Fibroblast of lung (primary cell): ENCODE measurements at regions not wholly inside any gene's neighbourhood (a gene's known extent, or its start where the extent isn't known, plus 50 kb on each side); places are given as distances from the start of the nearest gene placed in this dataset.

ENCODE experiments used
- DNase-seq, 2 donors: peaks; one replicate each; pipeline versions ENCODE4 v3.0.0 to v3.0.0-alpha.2; 2010; ENCODE audit warnings: low read depth in 2 of 2
- H2AFZ ChIP-seq: 2 replicates; pipeline ENCODE4 v1.5.1; 2012; ENCODE audit warnings: low read length, control low read depth, inconsistent platforms
- H3K27ac ChIP-seq: 2 replicates; pipeline ENCODE4 v1.5.1; 2011; ENCODE audit warnings: low read length, control low read depth; ENCODE audit not compliant: insufficient read depth
- H3K27me3 ChIP-seq: 2 replicates; pipeline ENCODE4 v1.5.1; 2011; ENCODE audit warnings: mild to moderate bottlenecking, low read length; ENCODE audit not compliant: control insufficient read depth, insufficient read depth
- H3K36me3 ChIP-seq: 2 replicates; pipeline ENCODE4 v1.5.1; 2011; ENCODE audit warnings: low read length; ENCODE audit not compliant: control insufficient read depth, insufficient read depth
- H3K4me1 ChIP-seq: 2 replicates; pipeline ENCODE4 v1.5.1; 2011; ENCODE audit warnings: low read length; ENCODE audit not compliant: control insufficient read depth, insufficient read depth; ENCODE audit errors: extremely low read depth
- H3K4me2 ChIP-seq: 2 replicates; pipeline ENCODE4 v1.5.1; 2011; ENCODE audit warnings: low read length, control low read depth; ENCODE audit not compliant: insufficient read depth; ENCODE audit errors: extremely low read depth
- H3K4me3 ChIP-seq, 4 experiments: fragments of 200-600 bp in 1 of 4; sonication (generic) in 1 of 4; replicated peaks in 1 of 4; 2 replicates each; pipeline ENCODE4 v1.5.1; 2011 to 2016; ENCODE audit warnings: low read length in 4 of 4, low read depth in 3 of 4, mild to moderate bottlenecking in 3 of 4, control low read depth in 2 of 4, inconsistent platforms in 1 of 4, mixed read lengths in 1 of 4; ENCODE audit not compliant: insufficient read depth in 1 of 4; ENCODE audit errors: control extremely low read depth in 1 of 4
- H3K79me2 ChIP-seq: 2 replicates; pipeline ENCODE4 v1.5.1; 2012; ENCODE audit warnings: mild to moderate bottlenecking, low read length, inconsistent platforms; ENCODE audit not compliant: control insufficient read depth, insufficient read depth
- H3K9ac ChIP-seq: 2 replicates; pipeline ENCODE4 v1.5.1; 2011; ENCODE audit warnings: mild to moderate bottlenecking, low read length, control low read depth; ENCODE audit not compliant: insufficient read depth
- H3K9me3 ChIP-seq: 2 replicates; pipeline ENCODE4 v1.5.1; 2012; ENCODE audit warnings: low read depth, low read length; ENCODE audit not compliant: control insufficient read depth, insufficient read depth
- H4K20me1 ChIP-seq: 2 replicates; pipeline ENCODE4 v1.5.1; 2011; ENCODE audit warnings: low read length; ENCODE audit not compliant: control insufficient read depth, insufficient read depth; ENCODE audit errors: extremely low read depth
- CTCF ChIP-seq, 2 donors: IDR thresholded peaks in 1 of 2; conservative IDR thresholded peaks in 1 of 2; 1 replicate in 1 of 2; 2 replicates in 1 of 2; pipeline ENCODE4 v1.5.1; 2011 to 2012; ENCODE audit warnings: low read length in 2 of 2, control low read depth in 1 of 2, inconsistent platforms in 1 of 2, low read depth in 1 of 2, mild to moderate bottlenecking in 1 of 2
- EZH2 ChIP-seq: IDR thresholded peaks from 2 replicates; pipeline ENCODE4 v1.5.1; 2012; ENCODE audit warnings: low read length, control low read depth, mild to moderate bottlenecking; ENCODE audit errors: missing control alignments

- H3K9ac ChIP-seq, result no peak overlapping the region
- TF ChIP-seq CTCF (conservative IDR thresholded peaks at IDR 0.05 in 1 of 2, IDR thresholded peaks at IDR 0.05 in 1 of 2; ENCODE audit: low read depth in 1 of 2, low read length in 2 of 2), result no peak
- no peak for TF ChIP-seq EZH2
- no peak overlapping the region for H3K4me3 ChIP-seq
- H3K36me3 ChIP-seq, result no peaks in the 10 kb centered on the region
- no peak for DNase-seq
- no peak overlapping the region for H2AFZ ChIP-seq
- no peak overlapping the region for H3K4me2 ChIP-seq
- no peaks in the 10 kb centered on the region for H3K4me1 ChIP-seq
- H3K27me3 ChIP-seq, result no peaks in the 10 kb centered on the region
- no peaks in the 10 kb centered on the region for H3K79me2 ChIP-seq
- no peaks in the 10 kb centered on the region for H4K20me1 ChIP-seq
- H3K9me3 ChIP-seq, result no peaks in the 10 kb centered on the region
- no peak overlapping the region for H3K27ac ChIP-seq
These were observed 231.1 kb upstream of the PRKCQ start for GRCh38 chr10:6811153-6811552.

GRCh38 chr10:6803427-6803783 is 223.3 kb upstream of the PRKCQ start:
- no peaks in the 10 kb centered on the region for H3K27me3 ChIP-seq
- H3K4me3 ChIP-seq, result no peak overlapping the region
- no peaks in the 10 kb centered on the region for H3K4me1 ChIP-seq
- TF ChIP-seq CTCF (conservative IDR thresholded peaks at IDR 0.05 in 1 of 2, IDR thresholded peaks at IDR 0.05 in 1 of 2; ENCODE audit: low read depth in 1 of 2, low read length in 2 of 2), result no peak
- no peak for TF ChIP-seq EZH2
- no peaks in the 10 kb centered on the region for H3K79me2 ChIP-seq
- no peak overlapping the region for H3K27ac ChIP-seq
- DNase-seq, result no peak
- no peaks in the 10 kb centered on the region for H4K20me1 ChIP-seq
- H3K9ac ChIP-seq, result no peak overlapping the region
- H3K9me3 ChIP-seq, result no peaks in the 10 kb centered on the region
- no peak overlapping the region for H2AFZ ChIP-seq
- H3K4me2 ChIP-seq, result no peak overlapping the region
- no peaks in the 10 kb centered on the region for H3K36me3 ChIP-seq

GRCh38 chr10:6802759-6803426 is 222.8 kb upstream of the PRKCQ start:
- no peaks in the 10 kb centered on the region for H3K36me3 ChIP-seq
- TF ChIP-seq CTCF (conservative IDR thresholded peaks at IDR 0.05 in 1 of 2, IDR thresholded peaks at IDR 0.05 in 1 of 2; ENCODE audit: low read depth in 1 of 2, low read length in 2 of 2) (no peak), EZH2 (no peak)
- no peaks in the 10 kb centered on the region for H4K20me1 ChIP-seq
- H3K27ac ChIP-seq, result no peak overlapping the region
- no peak overlapping the region for H3K4me2 ChIP-seq
- no peak overlapping the region for H3K4me3 ChIP-seq
- DNase-seq, result no peak
- no peaks in the 10 kb centered on the region for H3K9me3 ChIP-seq
- no peak overlapping the region for H3K9ac ChIP-seq
- no peaks in the 10 kb centered on the region for H3K4me1 ChIP-seq
- no peak overlapping the region for H2AFZ ChIP-seq
- H3K27me3 ChIP-seq, result no peaks in the 10 kb centered on the region
- H3K79me2 ChIP-seq, result no peaks in the 10 kb centered on the region
